ENCODE measurements at regions not wholly inside any gene's neighbourhood (a gene's known extent, or its start where the extent isn't known, plus 50 kb on each side); places are given as distances from the start of the nearest gene placed in this dataset.

DNA sequence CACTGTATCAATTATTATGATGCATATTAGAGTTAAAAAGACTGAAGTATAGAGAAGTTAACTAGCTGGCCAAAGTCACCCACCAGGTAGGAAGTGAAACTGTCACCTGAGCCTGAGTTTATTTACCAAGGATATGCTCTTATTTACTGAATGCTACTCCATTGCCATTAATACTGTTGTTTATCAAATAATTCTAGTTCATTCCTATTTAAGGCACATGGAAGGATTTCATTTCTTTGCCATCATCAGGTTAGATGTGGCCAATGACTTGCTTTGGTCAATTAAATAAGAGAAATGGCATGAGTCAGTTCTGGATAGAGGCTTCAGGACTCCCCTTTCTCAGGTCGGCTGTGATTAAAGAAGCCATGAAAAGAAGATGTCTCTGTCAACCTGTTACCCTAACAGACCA is 169.6 kb downstream of the KCNJ2 start (continued):
- TF ChIP-seq, protein P1, sequence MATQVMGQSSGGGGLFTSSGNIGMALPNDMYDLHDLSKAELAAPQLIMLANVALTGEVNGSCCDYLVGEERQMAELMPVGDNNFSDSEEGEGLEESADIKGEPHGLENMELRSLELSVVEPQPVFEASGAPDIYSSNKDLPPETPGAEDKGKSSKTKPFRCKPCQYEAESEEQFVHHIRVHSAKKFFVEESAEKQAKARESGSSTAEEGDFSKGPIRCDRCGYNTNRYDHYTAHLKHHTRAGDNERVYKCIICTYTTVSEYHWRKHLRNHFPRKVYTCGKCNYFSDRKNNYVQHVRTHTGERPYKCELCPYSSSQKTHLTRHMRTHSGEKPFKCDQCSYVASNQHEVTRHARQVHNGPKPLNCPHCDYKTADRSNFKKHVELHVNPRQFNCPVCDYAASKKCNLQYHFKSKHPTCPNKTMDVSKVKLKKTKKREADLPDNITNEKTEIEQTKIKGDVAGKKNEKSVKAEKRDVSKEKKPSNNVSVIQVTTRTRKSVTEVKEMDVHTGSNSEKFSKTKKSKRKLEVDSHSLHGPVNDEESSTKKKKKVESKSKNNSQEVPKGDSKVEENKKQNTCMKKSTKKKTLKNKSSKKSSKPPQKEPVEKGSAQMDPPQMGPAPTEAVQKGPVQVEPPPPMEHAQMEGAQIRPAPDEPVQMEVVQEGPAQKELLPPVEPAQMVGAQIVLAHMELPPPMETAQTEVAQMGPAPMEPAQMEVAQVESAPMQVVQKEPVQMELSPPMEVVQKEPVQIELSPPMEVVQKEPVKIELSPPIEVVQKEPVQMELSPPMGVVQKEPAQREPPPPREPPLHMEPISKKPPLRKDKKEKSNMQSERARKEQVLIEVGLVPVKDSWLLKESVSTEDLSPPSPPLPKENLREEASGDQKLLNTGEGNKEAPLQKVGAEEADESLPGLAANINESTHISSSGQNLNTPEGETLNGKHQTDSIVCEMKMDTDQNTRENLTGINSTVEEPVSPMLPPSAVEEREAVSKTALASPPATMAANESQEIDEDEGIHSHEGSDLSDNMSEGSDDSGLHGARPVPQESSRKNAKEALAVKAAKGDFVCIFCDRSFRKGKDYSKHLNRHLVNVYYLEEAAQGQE (IDR thresholded peaks at IDR 0.05): no peak
- TF ChIP-seq, protein P2, sequence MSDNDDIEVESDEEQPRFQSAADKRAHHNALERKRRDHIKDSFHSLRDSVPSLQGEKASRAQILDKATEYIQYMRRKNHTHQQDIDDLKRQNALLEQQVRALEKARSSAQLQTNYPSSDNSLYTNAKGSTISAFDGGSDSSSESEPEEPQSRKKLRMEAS (IDR thresholded peaks at IDR 0.05): no peak

DNA sequence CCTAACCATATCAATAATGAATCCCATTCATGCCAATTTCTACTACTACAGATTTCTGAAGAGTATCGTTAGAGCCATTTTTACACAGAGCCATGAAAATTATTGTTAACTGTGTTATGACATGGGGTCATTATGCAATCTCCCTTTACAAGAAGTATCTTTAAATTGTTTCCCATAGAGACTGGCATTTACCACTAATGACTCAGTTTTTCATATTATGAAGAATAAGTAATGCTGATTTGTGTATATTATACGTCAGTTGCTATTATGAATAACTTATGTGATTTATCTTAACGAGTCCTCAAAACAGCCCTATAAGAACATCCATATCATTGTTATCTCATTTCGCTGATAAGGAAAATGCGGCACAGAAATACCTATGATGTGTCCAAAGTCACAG is 173.8 kb downstream of the KCNJ2 start:
- DNase-seq (ENCODE audit: low read depth in 1 of 2, low spot score in 1 of 2) (no peak), FAIRE-seq (no peak), ATAC-seq (no peak)
- WGBS (ENCODE audit: missing lambda C conversion rate): 74% methylated on average over 5 of the region's 5 CpGs
- H3K4me1 ChIP-seq: no peaks in the 10 kb centered on the region
- no peak overlapping the region for H3K4me3 ChIP-seq
- CTCF ChIA-PET: no interaction called here
- POLR2A ChIA-PET: no interaction called here
- no peak overlapping the region for H3K4me2 ChIP-seq
- H3K9me3 ChIP-seq: no peaks in the 10 kb centered on the region
- no peak overlapping the region for H3K27ac ChIP-seq
- TF ChIP-seq CHD2 (IDR thresholded peaks at IDR 0.05; ENCODE audit: low read length, partially characterized antibody) (no peak), RAD21 (conservative IDR thresholded peaks at IDR 0.05 in 1 of 2, IDR thresholded peaks at IDR 0.05 in 1 of 2) (no peak), ZFP36 (IDR thresholded peaks at IDR 0.05; ENCODE audit: borderline replicate concordance, partially characterized antibody) (no peak), FOSL2 (IDR thresholded peaks at IDR 0.05) (no peak), FOSL2 (CRISPR knock-in tag; IDR thresholded peaks at IDR 0.05) (no peak), BHLHE40 (IDR thresholded peaks at IDR 0.05; ENCODE audit: low read depth, low read length) (no peak), HEYL (CRISPR knock-in tag; IDR thresholded peaks at IDR 0.05) (no peak), NPAS2 (CRISPR knock-in tag; IDR thresholded peaks at IDR 0.05; ENCODE audit: borderline replicate concordance) (no peak), RARB (CRISPR knock-in tag; IDR thresholded peaks at IDR 0.05) (no peak), EP300 (IDR thresholded peaks at IDR 0.05) (no peak), ZC3H11A (IDR thresholded peaks at IDR 0.05) (no peak)

DNA sequence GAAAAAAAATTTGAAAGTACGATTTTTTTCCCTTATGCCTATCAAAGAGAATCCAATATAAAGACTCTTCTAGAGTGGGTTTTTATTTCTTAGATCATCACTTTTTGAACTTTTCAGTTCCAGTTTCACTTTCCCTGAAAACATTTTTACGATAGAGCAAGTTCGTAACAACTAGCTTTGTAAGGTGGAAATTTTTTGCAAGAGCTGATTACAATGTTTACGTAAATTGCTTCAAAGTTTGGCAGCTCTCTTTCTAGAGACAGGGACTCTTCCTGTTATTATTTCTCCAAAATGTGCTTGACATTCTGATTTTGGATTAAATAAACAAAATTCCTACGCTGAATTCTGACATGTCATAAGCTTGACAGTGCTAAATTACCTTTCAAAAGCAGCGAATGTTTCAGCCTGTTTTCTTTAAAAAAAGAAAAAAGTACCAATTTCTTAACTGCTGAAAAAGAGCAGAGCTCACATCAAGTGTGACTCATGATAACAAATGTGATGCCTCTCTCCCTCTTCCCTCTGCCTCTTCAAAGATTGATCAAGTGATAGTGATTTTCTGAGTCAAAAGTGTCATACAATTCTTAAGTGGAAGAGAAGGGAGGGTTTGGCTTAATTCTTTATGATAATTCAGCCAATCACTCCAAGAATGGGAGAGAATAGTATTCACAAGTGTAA is 175.2 kb downstream of the KCNJ2 start:
- Histone ChIP-seq H3K27ac (no peak overlapping the region), H3K4me3 (no peak overlapping the region), H3K4me1 (no peaks in the 10 kb centered on the region), H3K4me2 (peak overlapping the region; percentile 39), H3K9me3 (no peaks in the 10 kb centered on the region)
- WGBS (ENCODE audit: missing lambda C conversion rate): 15% methylated on average over 6 of the region's 6 CpGs
- ChIA-PET CTCF (interaction anchor here (0.6 kb wide), 1 partner anchor 12 kb away, joined by 3 read pairs; no protein-coding TSS in a partner anchor), POLR2A (no interaction called here)
- ATAC-seq (no peak), DNase-seq (ENCODE audit: low read depth in 1 of 2, low spot score in 1 of 2) (no peak), FAIRE-seq (peak; percentile 43)
- TF ChIP-seq TP53 (CRISPR knock-in tag; IDR thresholded peaks at IDR 0.05) (no peak), NFE2L2 (conservative IDR thresholded peaks at IDR 0.05; ENCODE audit: low read length) (no peak), SREBF2 (IDR thresholded peaks at IDR 0.05) (no peak), MYC (IDR thresholded peaks at IDR 0.05; ENCODE audit: borderline replicate concordance, low read length) (no peak), HOXB5 (CRISPR knock-in tag; IDR thresholded peaks at IDR 0.05) (no peak)
- TF ChIP-seq, protein P2 (IDR thresholded peaks at IDR 0.05): no peak
- TF ChIP-seq, protein P3, sequence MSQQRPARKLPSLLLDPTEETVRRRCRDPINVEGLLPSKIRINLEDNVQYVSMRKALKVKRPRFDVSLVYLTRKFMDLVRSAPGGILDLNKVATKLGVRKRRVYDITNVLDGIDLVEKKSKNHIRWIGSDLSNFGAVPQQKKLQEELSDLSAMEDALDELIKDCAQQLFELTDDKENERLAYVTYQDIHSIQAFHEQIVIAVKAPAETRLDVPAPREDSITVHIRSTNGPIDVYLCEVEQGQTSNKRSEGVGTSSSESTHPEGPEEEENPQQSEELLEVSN (IDR thresholded peaks at IDR 0.05; ENCODE audit: borderline replicate concordance, low read depth): no peak
